ENCODE measurements at regions not wholly inside any gene's neighbourhood (a gene's known extent, or its start where the extent isn't known, plus 50 kb on each side); places are given as distances from the start of the nearest gene placed in this dataset.
A peak's percentile ranks its signal among the peaks of the same experiment; 100 is the strongest.

DNA sequence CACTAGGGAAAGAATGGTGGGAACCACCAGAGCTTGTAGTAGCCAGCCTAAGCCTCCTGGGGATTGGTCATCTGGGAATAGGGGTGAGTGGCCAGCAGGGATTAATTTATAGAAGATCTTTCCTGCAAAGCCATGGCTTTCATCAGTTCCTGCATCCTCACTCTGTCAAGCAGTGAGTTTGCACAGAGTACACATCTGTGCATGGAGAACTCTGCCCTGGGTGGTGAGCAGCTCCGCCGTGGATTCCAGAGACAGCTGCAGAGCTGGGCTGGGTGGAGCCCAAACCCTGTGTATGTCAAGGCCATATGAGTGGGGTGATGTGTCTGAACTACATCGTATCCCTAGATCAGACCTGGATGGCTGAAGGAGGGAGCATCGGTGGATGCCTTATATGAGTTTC lies 182.2 kb downstream of the GLI2 start:
- no peak for DNase-seq (ENCODE audit: low spot score)

DNA sequence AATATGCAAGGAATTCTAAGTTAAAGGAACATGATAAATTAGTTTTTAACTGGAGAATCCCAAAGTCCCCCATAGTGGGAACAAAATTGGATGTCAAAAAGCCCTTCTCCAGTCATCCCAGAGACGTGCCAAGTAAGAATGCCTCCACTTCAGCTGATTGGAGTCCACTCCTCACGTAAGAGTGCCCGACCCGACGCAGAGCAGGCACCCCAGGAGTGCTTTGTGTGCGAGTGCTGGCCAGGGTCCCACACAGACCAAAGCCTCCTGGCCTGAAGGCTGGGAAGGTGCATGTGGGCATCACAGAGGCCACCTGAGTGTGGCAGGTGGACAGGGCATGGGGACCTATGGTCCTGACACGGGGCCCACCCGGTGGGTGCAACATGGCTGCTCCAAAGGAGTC lies 183.5 kb downstream of the GLI2 start:
- DNase-seq (ENCODE audit: low spot score), result no peak

DNA sequence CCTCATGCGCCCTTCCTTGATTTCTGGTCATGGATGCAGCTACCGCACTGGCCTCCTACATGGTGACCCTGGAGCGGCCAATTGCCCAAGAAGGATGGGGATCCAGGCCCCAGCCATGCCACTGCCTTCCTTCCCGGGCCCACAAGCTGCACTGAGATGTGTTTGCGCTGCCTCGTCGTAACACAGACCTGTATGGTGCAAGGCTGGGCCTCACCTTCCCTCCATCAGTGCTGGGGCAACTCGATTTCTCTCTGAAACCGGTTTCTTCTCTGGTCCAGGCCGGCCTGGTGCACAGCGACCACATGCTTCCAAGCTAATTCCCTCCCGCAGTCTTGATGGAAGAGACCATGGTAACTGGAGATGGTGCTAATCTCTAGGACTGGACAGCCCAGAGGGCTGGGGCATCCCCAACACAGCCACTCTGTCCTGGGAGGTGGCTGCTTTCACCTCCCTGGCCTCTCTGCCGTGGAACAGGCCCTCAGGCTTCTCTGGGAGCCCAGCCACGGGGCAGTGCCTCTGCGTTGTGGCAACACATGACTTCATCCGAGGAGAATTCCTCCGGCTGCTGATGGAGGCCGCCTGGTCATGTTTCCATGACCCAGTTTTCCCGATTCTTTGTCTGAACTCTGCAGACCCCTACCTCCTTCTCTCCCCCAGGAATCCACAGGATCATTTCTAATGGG lies 184.2 kb downstream of the GLI2 start:
- DNase-seq (ENCODE audit: low spot score), result no peak

DNA sequence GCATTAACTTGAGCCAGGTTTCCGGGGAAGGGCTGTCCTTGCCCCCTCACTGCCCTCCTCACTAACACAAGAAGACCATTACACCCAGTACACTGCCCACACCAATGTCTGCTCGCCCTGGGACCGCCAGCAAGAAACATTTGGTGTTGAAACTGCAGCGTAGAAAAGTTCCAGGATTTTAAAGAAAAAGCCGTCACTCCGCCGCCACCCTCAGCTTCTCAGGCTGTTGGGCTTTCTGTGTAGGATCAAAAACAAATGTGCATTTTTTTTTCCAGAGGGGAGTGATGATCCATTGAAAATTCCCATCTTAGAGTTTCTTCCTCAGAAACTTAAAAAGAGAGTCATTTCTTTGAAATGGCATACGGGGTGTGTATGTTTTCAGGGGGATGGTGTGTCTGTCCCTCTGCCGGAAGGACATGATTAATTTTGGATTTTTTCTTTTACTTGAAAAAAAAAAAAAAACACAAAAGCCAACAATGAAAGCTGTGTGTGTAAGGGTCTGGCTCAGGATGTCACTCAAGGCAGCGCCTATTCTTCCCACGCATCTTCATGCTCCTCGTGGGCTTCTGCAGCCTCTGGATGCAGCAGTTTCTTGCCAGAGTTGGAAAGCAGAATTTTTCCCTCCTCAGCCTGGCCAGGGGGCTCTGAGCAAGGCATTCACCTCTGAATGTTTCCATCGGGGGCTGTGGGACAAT lies 184.9 kb downstream of the GLI2 start:
- peak; percentile 78 for DNase-seq (ENCODE audit: low spot score)

DNA sequence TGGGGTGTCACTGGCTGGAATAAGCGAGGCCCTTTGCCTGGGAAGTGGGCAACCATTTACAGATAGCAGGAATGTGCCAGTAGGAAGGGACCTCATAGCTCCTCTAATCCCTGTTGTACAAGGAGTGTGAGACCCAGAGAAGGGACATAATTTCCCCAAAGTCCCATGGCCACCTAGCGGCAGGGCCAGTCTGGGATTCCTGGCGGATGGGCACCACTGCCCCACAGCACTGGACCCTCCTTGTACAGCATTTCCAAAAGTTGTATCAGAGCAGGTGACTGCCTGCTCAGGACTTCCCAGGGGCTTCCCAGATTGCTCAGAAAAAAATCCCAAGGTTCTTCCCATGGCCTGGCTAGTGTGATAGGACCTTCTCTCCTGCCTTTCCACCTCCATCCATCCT lies 185.8 kb downstream of the GLI2 start:
- no peak for DNase-seq (ENCODE audit: low spot score)

DNA sequence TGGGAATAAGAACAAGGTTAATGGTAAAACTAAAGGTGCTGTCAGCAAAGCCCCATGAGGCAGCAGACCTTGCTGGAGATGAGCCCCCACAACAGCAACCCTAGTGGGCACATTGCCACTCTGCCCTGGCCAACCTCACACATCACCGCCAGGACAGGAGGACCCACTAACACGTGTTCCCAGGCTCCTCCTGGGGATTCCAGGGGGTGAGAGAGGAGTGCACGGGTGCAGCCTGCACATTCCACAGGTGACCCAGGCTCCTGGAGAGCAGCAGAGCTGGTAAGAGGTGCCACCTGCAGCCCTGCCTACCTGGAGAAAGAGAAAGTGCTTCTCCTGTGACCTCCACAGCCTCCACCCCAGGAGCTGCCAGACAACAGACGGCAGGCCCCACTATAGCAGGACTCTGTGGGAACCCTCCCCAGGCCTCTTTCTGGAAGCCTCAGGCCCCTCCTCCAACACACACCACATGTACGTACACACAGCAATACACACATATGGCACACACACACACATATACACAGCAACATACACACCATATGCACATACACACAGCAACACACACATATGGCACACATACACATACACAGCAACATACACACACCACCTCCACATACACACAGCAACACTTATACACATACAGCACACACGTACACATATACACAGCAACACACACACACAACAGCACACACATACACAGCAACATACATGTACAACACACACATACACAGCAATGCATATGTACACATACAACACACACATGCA lies 187.1 kb downstream of the GLI2 start:
- no peak for DNase-seq (ENCODE audit: low spot score)

DNA sequence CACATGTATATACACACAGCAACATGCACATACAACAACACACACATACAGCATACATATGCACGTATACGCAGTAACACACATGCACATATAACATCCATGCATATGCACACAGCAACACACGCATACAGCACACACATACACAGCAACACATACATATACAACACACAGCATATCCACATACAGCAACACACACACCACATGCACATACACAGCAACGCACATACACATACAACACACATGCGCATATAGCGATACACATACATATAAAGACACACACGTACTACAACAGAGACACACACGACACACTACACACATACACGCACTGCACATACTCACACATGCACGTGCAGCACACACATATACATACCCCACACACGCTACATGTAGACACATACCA lies 187.8 kb downstream of the GLI2 start:
- no peak for DNase-seq (ENCODE audit: low spot score)

DNA sequence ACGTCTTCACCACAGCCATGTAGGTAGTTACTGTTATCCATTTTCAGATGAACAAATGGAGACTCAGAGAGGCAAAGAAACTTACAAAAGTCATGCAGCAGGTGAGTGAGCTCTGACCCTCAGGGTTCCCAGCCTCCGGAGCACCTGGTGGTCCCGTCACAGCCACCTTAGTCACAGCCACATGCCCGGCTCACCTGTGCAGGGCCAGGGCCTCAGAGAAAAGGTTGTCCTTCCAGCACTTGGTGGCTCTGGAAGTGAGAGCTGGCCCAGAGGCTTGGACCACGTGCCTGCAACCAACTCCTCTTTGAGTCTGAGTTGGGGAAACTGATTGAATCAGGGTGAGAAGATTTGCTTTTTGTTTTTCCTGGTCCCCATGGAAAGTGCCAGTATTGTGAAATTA lies 189.3 kb downstream of the GLI2 start:
- DNase-seq (ENCODE audit: low spot score), result no peak

DNA sequence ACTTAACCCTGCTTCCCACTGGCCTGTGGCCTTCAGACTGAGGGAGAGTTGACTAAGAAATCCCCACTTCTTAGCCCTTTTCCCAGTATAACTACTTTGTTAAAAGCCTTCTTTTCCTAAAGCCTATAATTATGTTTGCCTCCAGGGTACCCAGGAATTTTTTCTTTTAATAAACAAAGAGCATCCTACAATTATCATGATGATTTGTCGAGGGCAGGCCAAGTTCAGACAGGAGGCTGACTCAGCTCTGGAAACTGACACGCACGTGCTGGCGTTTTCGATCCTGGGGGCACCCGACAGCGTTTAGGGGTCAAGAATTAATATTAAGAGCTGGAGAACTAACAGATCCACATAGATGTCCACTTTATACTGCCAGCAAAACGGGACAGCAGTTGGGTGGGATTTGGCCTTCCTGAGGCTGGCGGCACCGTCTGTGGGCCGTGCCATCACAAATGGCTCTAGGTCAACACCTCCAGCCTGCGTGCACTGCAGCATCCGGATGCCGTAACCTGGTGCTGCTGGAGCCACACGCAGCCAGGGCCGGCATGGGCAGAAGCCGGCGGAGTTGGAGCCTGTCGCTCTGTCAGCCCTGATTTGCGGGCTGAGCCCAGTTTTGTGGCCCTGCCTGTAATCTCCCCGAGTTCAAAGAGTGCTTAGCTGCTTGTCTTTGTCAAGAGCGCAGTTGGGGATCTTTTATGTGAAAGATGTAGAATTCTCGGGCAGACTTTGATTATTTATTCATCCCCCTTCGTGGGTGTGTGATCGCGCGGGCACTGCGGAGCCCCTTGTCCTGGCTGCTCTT lies 191.0 kb downstream of the GLI2 start:
- peak; percentile 65 for DNase-seq (ENCODE audit: low spot score)

DNA sequence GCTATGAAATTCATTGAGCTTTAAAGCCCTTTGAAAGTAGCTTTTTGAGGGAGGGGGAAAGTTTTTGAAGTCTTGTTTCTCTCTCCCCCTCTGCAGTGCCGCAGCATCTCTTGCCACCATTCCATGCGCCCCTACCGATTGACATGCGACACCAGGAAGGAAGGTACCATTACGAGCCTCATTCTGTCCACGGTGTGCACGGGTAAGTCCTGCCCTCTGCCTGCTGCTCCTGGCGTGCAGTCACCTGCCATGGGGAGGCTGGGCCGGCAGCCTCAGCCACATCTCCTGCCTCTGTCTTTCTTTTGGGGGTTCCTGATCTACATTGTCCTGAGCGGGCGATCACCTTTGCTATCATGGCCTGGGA lies 191.6 kb downstream of the GLI2 start:
- no peak for DNase-seq (ENCODE audit: low spot score)

DNA sequence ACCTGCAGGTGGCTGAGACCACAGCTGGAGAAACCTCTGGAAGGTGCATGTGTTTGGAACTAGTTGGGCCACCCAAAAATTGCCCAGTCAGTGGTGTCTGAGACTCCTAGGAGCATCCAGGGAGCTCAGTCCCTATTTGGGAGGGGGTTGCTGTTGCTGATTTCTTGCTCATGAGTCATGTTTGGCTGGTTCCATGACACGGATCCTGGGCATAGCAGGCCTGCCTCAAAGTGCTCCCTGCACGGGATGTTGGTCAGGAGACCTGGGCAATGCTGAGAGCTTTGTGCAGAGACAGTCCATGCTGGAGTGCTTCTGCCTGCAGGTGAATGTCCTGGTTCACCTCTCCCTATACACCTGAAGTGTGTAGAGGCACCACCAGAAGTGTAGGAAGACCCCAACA lies 194.2 kb downstream of the GLI2 start:
- DNase-seq (ENCODE audit: low spot score), result no peak

DNA sequence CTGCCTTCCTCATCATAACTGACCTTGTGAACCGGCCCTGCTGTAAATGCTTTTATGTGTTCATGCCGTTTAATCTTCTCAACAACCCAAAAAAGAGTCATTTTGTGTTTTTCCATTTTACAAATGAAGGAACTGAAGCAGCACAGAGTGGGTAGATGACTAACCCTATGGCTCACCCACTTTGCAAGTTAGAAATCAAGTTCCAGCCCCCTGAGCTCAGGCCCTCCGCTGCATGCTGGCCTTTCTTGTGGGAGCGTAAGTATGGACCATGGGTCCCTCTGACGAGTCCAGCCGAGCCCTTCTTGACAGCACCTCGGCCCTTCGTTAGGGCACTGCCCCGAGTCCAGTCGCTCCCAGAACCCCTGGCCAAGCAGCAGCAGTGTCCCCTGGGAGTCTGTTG lies 194.6 kb downstream of the GLI2 start:
- no peak for DNase-seq (ENCODE audit: low spot score)

DNA sequence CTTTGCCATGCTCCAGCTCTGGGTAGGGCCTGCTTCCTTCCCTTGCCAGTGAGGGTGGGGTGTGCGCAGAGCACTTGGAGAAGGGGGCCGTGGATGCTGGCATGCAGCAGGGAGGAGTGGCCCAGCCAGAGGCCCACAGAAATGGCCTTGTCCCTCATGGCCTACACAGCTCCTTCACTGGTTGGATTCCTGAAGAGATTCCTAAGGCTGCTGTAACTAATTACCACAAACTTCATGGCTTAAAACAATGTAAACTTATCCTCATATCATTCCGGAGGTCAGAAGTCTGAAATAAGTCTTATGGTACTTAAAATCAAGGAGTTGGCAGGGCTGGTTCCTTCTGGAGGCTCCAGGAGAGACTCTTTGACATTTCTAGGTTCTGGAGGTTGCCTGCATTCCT lies 195.2 kb downstream of the GLI2 start:
- no peak for DNase-seq (ENCODE audit: low spot score)

DNA sequence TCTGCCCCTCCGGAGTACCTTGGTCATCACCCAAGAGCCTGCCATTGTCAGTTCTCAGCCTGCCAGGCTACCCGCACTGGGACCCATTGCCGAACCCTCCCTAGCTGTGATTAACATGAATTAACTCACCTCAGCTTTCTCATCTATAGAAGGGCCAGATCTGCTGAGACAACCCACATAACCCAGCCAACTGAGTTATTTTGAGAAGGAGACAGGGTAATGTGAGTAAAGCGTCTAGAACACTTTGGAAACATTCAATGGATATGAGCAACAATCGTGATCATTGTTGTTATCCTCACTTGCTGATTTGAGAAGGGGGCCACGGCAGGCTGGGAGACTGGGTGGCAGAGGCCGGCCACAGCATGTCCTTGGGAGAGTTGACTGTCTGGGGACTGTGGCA lies 196.8 kb downstream of the GLI2 start:
- no peak for DNase-seq (ENCODE audit: low spot score)

DNA sequence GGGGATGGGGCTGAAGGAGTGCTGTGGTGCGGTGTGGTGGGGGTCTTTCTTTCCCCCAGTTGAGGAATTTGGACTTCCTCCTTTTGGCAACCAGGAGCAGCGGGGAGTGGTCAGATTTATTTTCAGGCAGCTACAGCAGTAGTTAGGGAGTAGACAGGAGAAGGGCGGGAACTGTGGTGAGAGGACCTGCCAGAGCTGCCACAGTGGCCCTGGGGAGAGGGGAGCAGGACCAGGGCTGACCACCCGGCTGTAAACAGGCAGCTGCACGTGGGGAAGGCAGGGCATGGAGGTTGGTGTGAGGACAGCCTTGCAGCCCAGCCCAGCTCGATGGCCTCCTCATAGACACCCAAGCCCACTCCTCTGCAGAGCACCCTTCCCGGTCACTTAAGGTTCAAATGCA lies 197.2 kb downstream of the GLI2 start:
- no peak for DNase-seq (ENCODE audit: low spot score)

DNA sequence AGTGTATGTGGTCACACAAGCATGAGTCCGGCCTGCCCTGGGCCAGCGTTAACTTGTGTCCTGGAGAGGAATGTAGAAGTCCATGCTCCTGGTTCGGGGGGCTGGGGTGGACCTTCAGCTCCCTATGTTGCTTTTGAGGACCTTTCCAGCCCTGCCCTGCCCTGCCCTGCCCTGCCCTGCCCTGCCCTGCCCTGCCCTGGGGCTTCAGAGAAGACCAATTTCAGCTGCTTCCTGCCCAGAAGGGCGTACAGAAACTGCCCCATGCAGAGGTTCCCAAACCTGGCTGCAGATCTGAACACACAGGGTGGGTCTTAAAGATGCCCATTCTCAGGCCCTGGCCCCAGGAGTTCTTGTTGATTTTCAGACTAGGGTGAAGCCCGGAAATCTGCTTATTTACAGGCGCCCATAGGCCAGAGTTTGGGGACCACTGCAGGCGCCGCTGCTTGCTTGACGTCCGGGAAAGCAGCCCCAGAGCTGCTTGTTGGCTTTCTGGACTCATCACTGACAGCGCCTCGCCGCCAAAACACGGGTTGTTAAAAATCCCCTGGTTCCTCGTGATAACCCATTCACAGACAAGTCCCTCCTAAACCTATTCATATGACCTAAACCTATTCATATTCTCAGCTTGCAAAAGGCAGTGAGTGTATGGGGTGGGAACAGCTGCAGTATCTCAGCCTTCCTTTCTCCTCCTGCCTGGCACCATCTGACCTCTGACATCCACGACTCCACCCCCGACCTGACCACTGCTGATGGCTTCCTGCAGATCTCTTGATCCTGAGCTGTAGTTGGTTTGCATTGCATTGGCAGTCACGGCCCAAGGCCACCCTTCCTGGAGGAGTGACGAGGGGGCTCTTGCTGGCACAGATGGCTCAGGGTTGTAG lies 198.3 kb downstream of the GLI2 start:
- no peak for DNase-seq (ENCODE audit: low spot score)

DNA sequence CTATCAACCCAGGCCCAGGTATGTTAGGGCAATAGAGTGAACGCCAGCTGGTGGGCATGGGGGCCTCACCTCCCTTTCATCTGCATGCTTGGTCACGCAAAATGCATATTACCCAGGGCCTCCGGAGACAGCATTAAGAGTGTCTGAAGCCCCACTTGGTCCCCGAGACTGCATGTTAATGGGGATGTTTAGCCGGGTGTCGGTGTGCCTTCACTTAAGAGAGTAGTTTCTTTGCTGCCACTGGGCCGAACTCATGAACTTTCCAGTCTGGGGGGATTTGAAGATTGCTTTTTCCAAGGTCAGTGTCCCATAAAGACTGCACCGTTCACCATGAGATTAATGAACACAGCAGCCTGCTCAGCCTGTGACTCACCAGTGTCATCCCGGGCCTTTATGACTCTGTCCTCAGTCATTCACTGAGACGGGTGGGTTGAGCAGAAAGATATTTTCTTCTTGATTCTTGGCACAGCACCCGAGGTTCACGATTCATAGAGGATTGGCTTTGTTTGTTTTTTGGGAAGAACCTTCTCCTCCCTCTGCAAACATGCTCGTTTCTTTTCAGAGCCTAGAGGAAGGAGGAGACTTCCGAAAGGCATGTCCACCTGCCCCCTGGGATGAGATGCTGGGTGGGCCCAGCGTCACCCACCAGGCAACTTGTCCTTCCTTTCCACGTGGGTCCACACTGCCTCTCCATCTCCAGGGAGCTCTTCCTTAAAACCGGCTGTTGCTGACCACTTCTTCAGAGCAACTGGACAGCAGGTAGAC lies 199.1 kb downstream of the GLI2 start:
- DNase-seq (ENCODE audit: low spot score), result peak; percentile 83

DNA sequence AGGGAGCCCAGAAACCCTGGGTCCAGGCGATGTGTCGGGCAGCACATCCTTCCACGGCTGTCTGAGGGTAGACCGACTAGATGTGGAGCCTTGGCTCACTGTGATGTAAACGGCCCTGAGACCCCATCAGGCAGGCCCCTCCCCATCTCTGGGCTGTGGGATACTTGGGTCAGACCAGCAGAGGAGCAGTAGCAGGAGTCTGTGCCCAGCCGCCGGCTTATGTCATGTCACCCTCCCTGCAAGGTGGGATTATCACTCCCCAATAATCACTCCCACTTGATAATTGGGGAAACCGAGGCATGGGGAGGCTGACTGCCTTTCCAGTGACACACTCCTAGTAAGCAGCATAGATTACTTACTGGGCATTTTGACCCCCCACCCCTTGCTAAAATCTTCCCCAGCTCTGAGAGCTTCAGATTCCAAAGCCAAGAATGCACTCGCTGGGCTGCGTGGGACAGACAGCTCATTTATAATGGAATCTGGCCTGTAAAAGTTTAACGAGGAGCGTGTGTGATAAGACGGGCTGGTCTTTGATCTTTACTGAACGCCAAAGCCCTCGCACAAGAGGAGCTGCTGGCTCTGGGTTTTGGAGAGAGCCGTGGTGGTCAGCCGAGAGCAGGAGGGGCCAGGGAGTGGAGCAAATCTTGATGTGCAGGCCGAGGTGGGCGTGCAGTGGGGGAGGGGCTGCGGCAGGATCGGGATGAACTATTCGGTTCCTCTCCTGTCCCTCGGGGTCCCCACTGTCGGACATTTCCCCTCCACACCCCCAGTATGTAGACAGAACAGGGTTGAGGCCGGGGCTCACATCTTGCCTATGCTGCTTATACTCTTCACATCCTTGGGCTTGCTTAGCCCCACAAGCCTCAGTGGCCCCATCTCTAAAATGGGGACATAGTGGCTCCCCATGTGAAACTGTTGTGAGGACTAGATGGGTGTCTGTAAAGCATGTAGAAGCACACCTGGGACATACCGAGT lies 200.0 kb downstream of the GLI2 start:
- peak; percentile 84 for DNase-seq (ENCODE audit: low spot score)

DNA sequence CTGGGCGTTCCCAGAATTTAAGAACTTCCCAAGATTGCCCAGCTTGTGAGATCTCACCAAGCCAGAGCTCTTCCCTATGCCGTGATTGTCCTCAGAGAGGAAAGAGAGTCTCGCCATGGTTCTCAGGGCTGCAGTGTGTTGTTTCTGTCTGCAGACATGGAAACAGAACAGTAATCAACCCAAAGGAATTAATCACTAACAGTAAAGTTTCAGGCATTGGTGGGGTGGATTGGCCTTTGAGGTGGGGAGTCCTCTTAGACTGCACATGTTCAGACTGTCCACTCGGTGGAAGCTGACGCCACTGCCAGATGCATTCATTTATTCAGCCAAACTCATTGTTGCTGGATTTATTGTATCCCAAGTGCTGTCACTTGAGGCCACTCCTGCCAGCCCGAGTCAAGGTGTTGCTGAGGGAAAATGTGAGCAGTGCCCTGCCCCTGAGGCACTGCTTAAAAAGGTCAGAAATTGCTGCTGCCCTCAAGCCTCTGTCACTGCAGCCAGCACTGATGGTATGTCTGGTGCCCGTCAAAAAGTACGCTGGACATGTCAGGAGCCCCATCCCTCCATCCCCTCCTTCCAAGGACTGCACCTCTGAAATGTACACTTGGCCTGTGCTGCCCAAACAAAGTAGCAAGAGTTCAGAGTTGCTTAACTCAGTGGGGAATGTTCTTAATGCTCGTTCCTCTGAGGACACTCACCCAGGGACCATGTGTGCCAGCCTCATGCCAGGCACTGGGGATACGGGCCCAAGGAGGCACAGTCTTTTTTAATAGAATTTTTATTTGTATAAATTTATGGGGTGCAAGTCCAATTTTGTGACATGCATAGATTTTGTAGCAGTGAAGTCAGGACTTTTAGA lies 201.0 kb downstream of the GLI2 start:
- no peak for DNase-seq (ENCODE audit: low spot score)

All from COLO829 (cell line).